ENCODE measurements at regions not wholly inside any gene's neighbourhood (a gene's known extent, or its start where the extent isn't known, plus 50 kb on each side); places are given as distances from the start of the nearest gene placed in this dataset.

DNA sequence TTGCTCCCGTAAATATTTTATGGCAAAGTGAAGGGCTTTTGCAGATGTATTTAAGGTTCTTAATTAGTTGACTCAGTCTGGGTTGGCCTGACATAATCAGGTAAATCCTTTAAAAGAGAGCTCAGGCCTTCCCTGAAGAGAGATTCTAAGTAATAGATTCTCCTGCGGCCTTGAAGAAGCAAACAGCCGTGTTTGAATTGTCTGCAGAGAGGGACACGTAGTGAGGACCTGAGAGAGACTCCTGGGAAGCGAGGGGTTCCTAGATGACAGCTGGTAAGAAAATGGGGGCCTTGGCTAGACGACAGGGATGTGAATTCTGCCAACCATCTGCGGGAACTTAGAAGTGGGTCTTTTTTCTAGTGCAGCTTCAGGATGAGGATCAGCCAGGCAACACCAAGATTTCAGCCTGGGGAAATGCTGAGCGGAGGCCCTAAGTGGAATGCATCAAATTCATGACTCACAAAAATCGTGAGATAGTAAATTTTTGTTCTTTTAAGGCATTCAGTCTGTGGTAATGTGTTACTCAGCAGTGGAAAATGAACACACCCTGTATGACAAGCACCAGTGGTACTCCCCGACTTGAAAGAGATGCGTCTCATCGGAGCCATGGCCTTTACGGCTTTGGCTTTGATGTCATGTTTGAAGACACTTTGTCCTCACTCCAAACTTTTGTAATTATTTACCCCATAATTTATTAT, 62.1 kb upstream of the SMIM21 start:
- Histone ChIP-seq H3K4me3 (ENCODE audit: low read length) (no peak overlapping the region), H3K9me3 (ENCODE audit: control insufficient read depth, low read length) (no peaks in the 10 kb centered on the region), H3K27ac (ENCODE audit: low read length) (no peak overlapping the region), H3K27me3 (ENCODE audit: control insufficient read depth, insufficient read depth) (no peaks in the 10 kb centered on the region), H3K4me1 (ENCODE audit: control insufficient read depth, insufficient read depth, low read length) (no peaks in the 10 kb centered on the region)
- DNase-seq, result no peak
- WGBS, result 74% methylated on average over 13 of the region's 13 CpGs
- no peak for ATAC-seq
- intact Hi-C loops (cut with DNase I), result no loop called here

GRCh38 chr18:75483662-75484061, 56.2 kb upstream of the SMIM21 start:
- DNase-seq, result no peak
- WGBS, result 90% methylated on average over 3 of the region's 3 CpGs

GRCh38 chr18:75482880-75483279, 55.4 kb upstream of the SMIM21 start:
- Histone ChIP-seq H3K9me3 (ENCODE audit: control insufficient read depth, low read length) (no peaks in the 10 kb centered on the region), H3K27me3 (ENCODE audit: control insufficient read depth, insufficient read depth) (no peaks in the 10 kb centered on the region), H3K27ac (ENCODE audit: low read length) (no peak overlapping the region), H3K4me1 (ENCODE audit: control insufficient read depth, insufficient read depth, low read length) (no peaks in the 10 kb centered on the region), H3K4me3 (ENCODE audit: low read length) (no peak overlapping the region)
- intact Hi-C loops (cut with DNase I), result loop anchor here in 1 of 4 donors (5.0 kb wide), 1 partner anchor 841 kb away; no protein-coding TSS in a partner anchor
- DNase-seq (no peak), ATAC-seq (no peak)

More at GRCh38 chr18:75483662-75484061, 56.2 kb upstream of the SMIM21 start:
- ATAC-seq, result no peak
- Histone ChIP-seq H3K9me3 (ENCODE audit: control insufficient read depth, low read length) (no peaks in the 10 kb centered on the region), H3K4me3 (ENCODE audit: low read length) (no peak overlapping the region), H3K27me3 (ENCODE audit: control insufficient read depth, insufficient read depth) (no peaks in the 10 kb centered on the region), H3K4me1 (ENCODE audit: control insufficient read depth, insufficient read depth, low read length) (no peaks in the 10 kb centered on the region), H3K27ac (ENCODE audit: low read length) (no peak overlapping the region)
- intact Hi-C loops (cut with DNase I), result loop anchor here in 1 of 4 donors (5.0 kb wide), 1 partner anchor 841 kb away; no protein-coding TSS in a partner anchor

DNA sequence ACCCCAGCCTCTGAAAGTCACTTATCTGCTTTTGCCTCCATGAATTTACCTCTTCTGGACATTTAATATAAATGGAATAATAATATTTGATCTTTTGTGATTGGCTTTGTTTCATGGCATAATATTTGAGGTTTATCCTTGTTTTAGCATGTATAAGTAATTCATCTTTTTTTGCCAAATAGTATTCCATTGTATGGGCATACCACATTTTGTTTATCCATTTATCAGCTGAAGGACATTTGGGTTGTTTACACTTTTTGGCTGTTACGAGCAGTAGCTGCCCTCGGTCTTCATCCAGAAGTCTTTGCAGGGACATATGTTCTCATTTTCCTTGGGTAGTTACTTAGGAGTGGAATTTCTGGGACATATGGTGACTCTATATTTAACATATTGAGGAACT, 53.0 kb upstream of the SMIM21 start:
- 93% methylated on average over 2 of the region's 2 CpGs for WGBS
- no peaks in the 10 kb centered on the region for H3K4me1 ChIP-seq (ENCODE audit: control insufficient read depth, insufficient read depth, low read length)
- no peaks in the 10 kb centered on the region for H3K9me3 ChIP-seq (ENCODE audit: control insufficient read depth, low read length)
- no peaks in the 10 kb centered on the region for H3K27me3 ChIP-seq (ENCODE audit: control insufficient read depth, insufficient read depth)
- no peak overlapping the region for H3K4me3 ChIP-seq (ENCODE audit: low read length)
- DNase-seq, result no peak
- intact Hi-C loops (cut with DNase I), result loop anchor here in 1 of 4 donors (5.0 kb wide), 1 partner anchor 838 kb away; no protein-coding TSS in a partner anchor
- no peak overlapping the region for H3K27ac ChIP-seq (ENCODE audit: low read length)
- ATAC-seq, result no peak

- no peak overlapping the region for H3K4me3 ChIP-seq (ENCODE audit: low read length)
- H3K9me3 ChIP-seq (ENCODE audit: control insufficient read depth, low read length), result no peaks in the 10 kb centered on the region
- H3K4me1 ChIP-seq (ENCODE audit: control insufficient read depth, insufficient read depth, low read length), result no peaks in the 10 kb centered on the region
- ATAC-seq (peak; percentile 78), DNase-seq (no peak)
- H3K27me3 ChIP-seq (ENCODE audit: control insufficient read depth, insufficient read depth), result no peaks in the 10 kb centered on the region
- H3K27ac ChIP-seq (ENCODE audit: low read length), result no peak overlapping the region
- intact Hi-C loops (cut with DNase I), result loop anchor here (5.0 to 10.0 kb wide), 2 partner anchors 824 to 827 kb away; no protein-coding TSS in a partner anchor
- WGBS, result 61% methylated on average over 8 of the region's 8 CpGs
These were observed 51.7 kb upstream of the SMIM21 start for GRCh38 chr18:75478996-75479880.

GRCh38 chr18:75477900-75478299, 50.4 kb upstream of the SMIM21 start:
- H3K9me3 ChIP-seq (ENCODE audit: control insufficient read depth, low read length), result no peaks in the 10 kb centered on the region
- WGBS, result 76% methylated on average over 1 of the region's 1 CpG
- intact Hi-C loops (cut with DNase I), result loop anchor here (5.0 to 10.0 kb wide), 2 partner anchors 823 to 826 kb away; no protein-coding TSS in a partner anchor
- DNase-seq (no peak), ATAC-seq (peak; percentile 52 to 56)
- H3K27me3 ChIP-seq (ENCODE audit: control insufficient read depth, insufficient read depth), result no peaks in the 10 kb centered on the region
- no peak overlapping the region for H3K4me3 ChIP-seq (ENCODE audit: low read length)
- H3K27ac ChIP-seq (ENCODE audit: low read length), result no peak overlapping the region
- no peaks in the 10 kb centered on the region for H3K4me1 ChIP-seq (ENCODE audit: control insufficient read depth, insufficient read depth, low read length)

All from right cardiac atrium (tissue), 5 donors.